K562 (cell line): ENCODE measurements at regions not wholly inside any gene's neighbourhood (a gene's known extent, or its start where the extent isn't known, plus 50 kb on each side); places are given as distances from the start of the nearest gene placed in this dataset.

Experiments
- ATF3 ChIP-seq, 2 experiments: fragments of 450-650 bp in 1 of 2; sonication (generic) in 1 of 2; formaldehyde crosslinking in 1 of 2; IDR thresholded peaks in 1 of 2; conservative IDR thresholded peaks in 1 of 2; 2 replicates each; pipeline versions ENCODE4 v1.6.1 to v1.8.1; 2016 to 2023; ENCODE audit warnings: mild to moderate bottlenecking in 2 of 2, moderate library complexity in 2 of 2, inconsistent platforms in 1 of 2, missing genetic modification reagents in 1 of 2
- FOSL1 ChIP-seq: fragments of 200-800 bp; sonication (Bioruptor generic); conservative IDR thresholded peaks from 2 replicates; pipeline ENCODE4 v1.6.1; 2016; ENCODE audit warnings: missing genetic modification characterization, missing compliant biosample characterization
- L3MBTL2 ChIP-seq: fragments of 450-650 bp; IDR thresholded peaks from 2 replicates; pipeline ENCODE4 v1.6.1; 2016; ENCODE audit warnings: mild to moderate bottlenecking, moderate library complexity
- LEF1 ChIP-seq: fragments of 450-650 bp; IDR thresholded peaks from 2 replicates; pipeline ENCODE4 v1.6.1; 2016; ENCODE audit warnings: mild to moderate bottlenecking
- NBN ChIP-seq: fragments of 450-650 bp; IDR thresholded peaks from 2 replicates; pipeline ENCODE4 v1.6.1; 2016; ENCODE audit warnings: low read depth, mild to moderate bottlenecking
- NEUROD1 ChIP-seq: fragments of 150-350 bp; IDR thresholded peaks from 2 replicates; pipeline ENCODE4 v1.6.1; 2014; ENCODE audit warnings: borderline replicate concordance, low read length, low read depth; ENCODE audit not compliant: partially characterized antibody
- NFE2 ChIP-seq: IDR thresholded peaks from 2 replicates; pipeline ENCODE4 v1.6.1; 2014; ENCODE audit warnings: antibody characterized with exemption, low read depth
- NRF1 ChIP-seq, 2 experiments: fragments of 450-650 bp; IDR thresholded peaks in 1 of 2; conservative IDR thresholded peaks in 1 of 2; 2 replicates each; pipeline ENCODE4 v1.6.1; 2014; ENCODE audit warnings: mild to moderate bottlenecking in 2 of 2
- RBBP5 ChIP-seq: fragments of 200-600 bp; sonication (generic); IDR thresholded peaks from 2 replicates; pipeline ENCODE4 v1.6.1; 2012; ENCODE audit warnings: borderline replicate concordance, mild to moderate bottlenecking, low read length, control low read depth, inconsistent platforms; ENCODE audit not compliant: insufficient read depth, poor library complexity, severe bottlenecking
- RCOR1 ChIP-seq, 2 experiments: IDR thresholded peaks; 2 replicates each; pipeline ENCODE4 v1.6.1; 2012; ENCODE audit warnings: low read depth in 2 of 2, low read length in 2 of 2, borderline replicate concordance in 1 of 2, improper control_type of control experiment in 1 of 2
- SMAD1 ChIP-seq: fragments of 150-350 bp; IDR thresholded peaks from 2 replicates; pipeline ENCODE4 v1.6.1; 2014; ENCODE audit warnings: low read length, low read depth; ENCODE audit not compliant: partially characterized antibody
- SOX6 ChIP-seq: fragments of 450-650 bp; IDR thresholded peaks from 2 replicates; pipeline ENCODE4 v1.6.1; 2014; ENCODE audit warnings: mild to moderate bottlenecking
- TBP ChIP-seq: optimal IDR thresholded peaks from 2 replicates; pipeline ENCODE3; 2011; ENCODE audit warnings: low read depth, low read length, improper control_type of control experiment
- TCF7L2 ChIP-seq: fragments of 150-350 bp; IDR thresholded peaks from 2 replicates; pipeline ENCODE4 v1.6.1; 2016; ENCODE audit warnings: low read depth, mild to moderate bottlenecking, low read length, moderate library complexity
- TEAD4 ChIP-seq, 2 experiments: sonication (generic) in 1 of 2; formaldehyde crosslinking in 1 of 2; IDR thresholded peaks; 2 replicates each; pipeline versions ENCODE4 v1.6.1 to v1.8.0; 2012 to 2022; ENCODE audit warnings: borderline replicate concordance in 1 of 2, inconsistent platforms in 1 of 2, low read length in 1 of 2, mild to moderate bottlenecking in 1 of 2, missing genetic modification reagents in 1 of 2
- TRIM24 ChIP-seq, 2 experiments: fragments of 450-650 bp; IDR thresholded peaks; 2 replicates each; pipeline ENCODE4 v1.6.1; 2016
- ZNF436 ChIP-seq: fragments of 250-450, 450-650 bp; sonication (Bioruptor Pico); formaldehyde crosslinking; IDR thresholded peaks from 2 replicates; pipeline ENCODE4 v1.7.0; 2020; ENCODE audit warnings: mild to moderate bottlenecking
- TF ChIP-seq, protein P1 (sequence below), 2 experiments: fragments of 450-650 bp; IDR thresholded peaks; 2 replicates each; pipeline ENCODE4 v1.6.1; 2016; ENCODE audit warnings: mild to moderate bottlenecking in 2 of 2, borderline replicate concordance in 1 of 2, low read depth in 1 of 2, moderate library complexity in 1 of 2
- TF ChIP-seq, protein P2 (sequence below): fragments of 250-450 bp; sonication (Bioruptor Pico); IDR thresholded peaks from 2 replicates; pipeline ENCODE4 v1.8.0; 2022; ENCODE audit warnings: moderate library complexity, mild to moderate bottlenecking, inconsistent platforms

DNA sequence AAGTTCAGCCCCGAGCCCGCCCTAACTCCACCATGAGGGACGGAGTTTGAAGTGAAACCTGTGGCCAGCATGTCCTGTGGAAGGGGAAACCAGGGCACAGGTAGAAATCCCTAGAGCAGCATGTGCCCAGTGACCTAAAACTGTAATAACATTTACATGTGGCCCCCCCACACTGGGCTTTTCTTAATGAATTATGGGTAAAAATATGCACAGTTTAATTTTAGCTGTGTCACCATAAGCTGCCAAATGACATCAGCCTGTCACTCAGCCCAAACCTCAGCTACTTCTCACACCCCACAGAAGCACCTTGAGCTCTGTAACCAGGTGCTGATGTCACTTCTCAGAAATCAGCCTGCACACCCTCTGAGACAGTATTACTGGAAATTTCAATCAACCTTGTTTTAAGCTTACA is 50.0 kb upstream of the SLC19A1 start (continued):
- TF ChIP-seq, protein P1, sequence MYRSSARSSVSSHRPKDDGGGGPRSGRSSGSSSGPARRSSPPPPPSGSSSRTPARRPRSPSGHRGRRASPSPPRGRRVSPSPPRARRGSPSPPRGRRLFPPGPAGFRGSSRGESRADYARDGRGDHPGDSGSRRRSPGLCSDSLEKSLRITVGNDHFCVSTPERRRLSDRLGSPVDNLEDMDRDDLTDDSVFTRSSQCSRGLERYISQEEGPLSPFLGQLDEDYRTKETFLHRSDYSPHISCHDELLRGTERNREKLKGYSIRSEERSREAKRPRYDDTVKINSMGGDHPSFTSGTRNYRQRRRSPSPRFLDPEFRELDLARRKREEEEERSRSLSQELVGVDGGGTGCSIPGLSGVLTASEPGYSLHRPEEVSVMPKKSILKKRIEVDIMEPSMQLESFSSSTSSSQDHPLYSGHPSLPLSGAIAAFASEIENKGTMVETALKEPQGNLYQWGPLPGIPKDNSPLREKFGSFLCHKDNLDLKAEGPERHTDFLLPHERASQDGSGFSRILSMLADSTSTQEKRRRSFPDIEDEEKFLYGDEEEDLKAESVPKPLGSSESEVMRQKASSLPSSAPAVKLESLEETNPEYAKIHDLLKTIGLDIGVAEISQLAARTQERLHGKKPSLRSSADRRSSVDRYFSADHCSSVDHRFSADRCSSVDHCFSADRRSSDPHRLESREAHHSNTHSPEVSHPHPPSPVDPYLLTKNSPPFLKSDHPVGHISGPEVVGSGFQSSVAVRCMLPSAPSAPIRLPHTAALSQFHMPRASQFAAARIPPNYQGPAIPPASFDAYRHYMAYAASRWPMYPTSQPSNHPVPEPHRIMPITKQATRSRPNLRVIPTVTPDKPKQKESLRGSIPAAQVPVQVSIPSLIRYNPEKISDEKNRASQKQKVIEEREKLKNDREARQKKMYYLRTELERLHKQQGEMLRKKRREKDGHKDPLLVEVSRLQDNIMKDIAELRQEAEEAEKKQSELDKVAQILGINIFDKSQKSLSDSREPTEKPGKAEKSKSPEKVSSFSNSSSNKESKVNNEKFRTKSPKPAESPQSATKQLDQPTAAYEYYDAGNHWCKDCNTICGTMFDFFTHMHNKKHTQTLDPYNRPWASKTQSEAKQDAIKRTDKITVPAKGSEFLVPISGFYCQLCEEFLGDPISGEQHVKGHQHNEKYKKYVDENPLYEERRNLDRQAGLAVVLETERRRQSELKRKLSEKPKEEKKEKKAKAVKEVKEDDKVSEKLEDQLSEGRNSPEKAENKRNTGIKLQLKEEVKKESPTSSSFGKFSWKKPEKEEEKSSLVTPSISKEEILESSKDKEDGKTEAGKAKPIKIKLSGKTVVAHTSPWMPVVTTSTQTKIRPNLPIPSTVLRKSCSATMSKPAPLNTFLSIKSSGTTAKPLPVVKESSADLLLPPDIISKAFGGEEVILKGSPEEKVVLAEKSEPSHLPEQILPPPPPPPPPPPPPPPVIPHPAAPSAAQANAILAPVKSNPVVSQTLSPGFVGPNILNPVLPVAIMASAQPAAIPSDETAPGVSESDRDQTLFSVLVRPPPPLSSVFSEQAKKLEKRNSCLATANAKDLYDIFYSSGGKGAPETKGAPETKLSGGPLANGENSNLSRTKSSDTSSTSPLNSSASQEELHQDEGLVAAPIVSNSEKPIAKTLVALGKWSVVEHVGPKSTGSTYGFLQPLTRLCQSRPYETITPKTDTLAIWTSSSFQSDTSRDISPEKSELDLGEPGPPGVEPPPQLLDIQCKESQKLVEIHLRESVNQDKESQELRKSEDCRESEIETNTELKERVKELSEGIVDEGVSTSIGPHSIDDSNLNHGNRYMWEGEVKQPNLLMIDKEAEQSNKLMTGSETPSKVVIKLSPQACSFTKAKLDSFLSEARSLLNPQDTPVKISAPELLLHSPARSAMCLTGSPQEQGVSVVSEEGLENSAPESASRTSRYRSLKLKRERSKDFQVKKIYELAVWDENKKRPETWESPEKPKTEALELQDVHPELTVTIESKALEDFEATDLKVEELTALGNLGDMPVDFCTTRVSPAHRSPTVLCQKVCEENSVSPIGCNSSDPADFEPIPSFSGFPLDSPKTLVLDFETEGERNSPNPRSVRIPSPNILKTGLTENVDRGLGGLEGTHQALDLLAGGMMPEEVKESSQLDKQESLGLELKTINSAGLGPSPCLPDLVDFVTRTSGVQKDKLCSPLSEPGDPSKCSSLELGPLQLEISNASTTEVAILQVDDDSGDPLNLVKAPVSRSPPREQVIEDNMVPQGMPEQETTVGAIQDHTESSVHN (IDR thresholded peaks at IDR 0.05; ENCODE audit: borderline replicate concordance in 1 of 2, low read depth in 1 of 2), result peak in 1 of 2 experiments; percentile 92; a peak in 2 of 4 replicates
- TF ChIP-seq TBP (no peak), TEAD4 (IDR thresholded peaks at IDR 0.05; ENCODE audit: low read length) (0 out of 2 replicates have a peak, but pooled peaks have one; percentile 8), TEAD4 (CRISPR knock-in tag; IDR thresholded peaks at IDR 0.05; ENCODE audit: borderline replicate concordance) (no peak), NRF1 (conservative IDR thresholded peaks at IDR 0.05 in 1 of 2, IDR thresholded peaks at IDR 0.05 in 1 of 2) (peak; percentile 48 to 58; a peak in 3 of 4 replicates), RBBP5 (peak; percentile 36), NEUROD1 (peak; percentile 11), TCF7L2 (no peak), LEF1 (peak; percentile 13; the same call in 1 of the 2 replicates), NFE2 (peak; percentile 96), RCOR1 (IDR thresholded peaks at IDR 0.05; ENCODE audit: borderline replicate concordance in 1 of 2, low read depth in 2 of 2, low read length in 2 of 2) (peak in 1 of 2 experiments; percentile 58; a peak in 1 of 4 replicates), L3MBTL2 (peak; percentile 86), FOSL1 (0 out of 2 replicates have a peak, but pooled peaks have one; percentile 14), ATF3 (IDR thresholded peaks at IDR 0.05) (peak; percentile 98), ATF3 (CRISPR knock-in tag; conservative IDR thresholded peaks at IDR 0.05) (peak; percentile 84), ZNF436 (no peak), NBN (no peak; the same call in 1 of the 2 replicates), TRIM24 (IDR thresholded peaks at IDR 0.05) (peak in 1 of 2 experiments; percentile 63; a peak in 2 of 4 replicates), SMAD1 (no peak), SOX6 (peak; percentile 68)
- TF ChIP-seq, protein P2, sequence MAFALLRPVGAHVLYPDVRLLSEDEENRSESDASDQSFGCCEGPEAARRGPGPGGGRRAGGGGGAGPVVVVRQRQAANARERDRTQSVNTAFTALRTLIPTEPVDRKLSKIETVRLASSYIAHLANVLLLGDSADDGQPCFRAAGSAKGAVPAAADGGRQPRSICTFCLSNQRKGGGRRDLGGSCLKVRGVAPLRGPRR (CRISPR knock-in tag), result no peak
